K562 (cell line): ENCODE measurements at regions not wholly inside any gene's neighbourhood (a gene's known extent, or its start where the extent isn't known, plus 50 kb on each side); places are given as distances from the start of the nearest gene placed in this dataset.

ENCODE experiments used
- ATAC-seq: fragments of 200-7000 bp; cut with Tn5 transposase; 3 replicates; pipeline ENCODE4 v1.9.1; 2020; ENCODE audit warnings: moderate library complexity
- BruUV-seq: library from RNA; stranded (reverse); fragments of 400-500 nt; replicated peaks from 2 replicates; lab custom pipeline; 2021; lab: Mats Ljungman, UMichigan
- CTCF ChIA-PET: fragments of 300-600 bp; formaldehyde crosslinking; extraction: SDS; loops from one replicate; lab custom pipeline; 2021; ENCODE audit warnings: low intra/inter-chr PET ratio; lab: Yijun Ruan, JAX
- POLR2A ChIA-PET: fragments of 300-600, 350-650 bp; sonication (Branson Sonifier 250); formaldehyde crosslinking; extraction: SDS; loops from one replicate; lab custom pipeline; 2021; ENCODE audit warnings: antibody characterized with exemption, inconsistent platforms; lab: Yijun Ruan, JAX
- DNase-seq, 4 experiments: peaks; one replicate each; pipeline versions ENCODE4 v3.0.0 to v3.0.0-alpha.2; 2011 to 2018; ENCODE audit warnings: low spot score in 3 of 4, mixed read lengths in 3 of 4; ENCODE audit errors: extremely low read depth in 1 of 4
- FAIRE-seq: peaks from 2 replicates; lab custom pipeline; 2011; peaks lifted over from hg19 to GRCh38; lab: Jason Lieb, UNC
- H2AFZ ChIP-seq: 2 replicates; pipeline ENCODE4 v1.6.0; 2011; ENCODE audit warnings: low read depth, low read length, control low read depth, inconsistent platforms
- H3K27ac ChIP-seq: fragments of 200-600 bp; 3 replicates; pipeline ENCODE4 v1.8.0; 2011; ENCODE audit warnings: low read depth, mild to moderate bottlenecking, control low read depth, inconsistent platforms, low read length, moderate library complexity, mixed read lengths; ENCODE audit errors: extremely low read depth
- H3K27me3 ChIP-seq, 2 experiments: fragments of 300-600 bp in 1 of 2; 2 replicates in 1 of 2; 3 replicates in 1 of 2; pipeline versions ENCODE4 v1.6.0 to v1.8.0; 2011; ENCODE audit warnings: inconsistent platforms in 2 of 2, low read length in 2 of 2, mild to moderate bottlenecking in 1 of 2, mixed read lengths in 1 of 2, moderate library complexity in 1 of 2; ENCODE audit not compliant: control insufficient read depth in 2 of 2, insufficient read depth in 2 of 2
- H3K36me3 ChIP-seq: fragments of 300-600 bp; 3 replicates; pipeline ENCODE4 v1.8.0; 2011; ENCODE audit warnings: mild to moderate bottlenecking, low read length, inconsistent platforms; ENCODE audit not compliant: control insufficient read depth, insufficient read depth
- H3K4me1 ChIP-seq, 2 experiments: fragments of 200-600 bp in 1 of 2; replicated peaks in 1 of 2; 2 replicates in 1 of 2; 3 replicates in 1 of 2; pipeline versions ENCODE4 v1.5.1 to v1.8.0; 2011; ENCODE audit warnings: inconsistent platforms in 2 of 2, low read length in 2 of 2, mild to moderate bottlenecking in 1 of 2, mixed read lengths in 1 of 2, moderate library complexity in 1 of 2; ENCODE audit not compliant: control insufficient read depth in 2 of 2, insufficient read depth in 2 of 2
- H3K4me2 ChIP-seq: 2 replicates; pipeline ENCODE4 v1.6.1; 2011; ENCODE audit warnings: low read length, control low read depth, inconsistent platforms, mixed read lengths; ENCODE audit not compliant: insufficient read depth
- H3K4me3 ChIP-seq: fragments of 200-600 bp; sonication (generic), shearing (Covaris generic); 2 replicates; pipeline ENCODE4 v1.5.1; 2016; ENCODE audit warnings: control low read depth, inconsistent platforms
- H3K79me2 ChIP-seq: fragments of 200-600 bp; 3 replicates; pipeline ENCODE4 v1.8.0; 2011; ENCODE audit warnings: low read length, inconsistent platforms; ENCODE audit not compliant: control insufficient read depth, insufficient read depth
- H3K9ac ChIP-seq, 2 experiments: 2 replicates each; pipeline versions ENCODE4 v1.6.0 to v1.6.1; 2011; ENCODE audit warnings: low read depth in 2 of 2, low read length in 2 of 2, control low read depth in 1 of 2, inconsistent platforms in 1 of 2, mild to moderate bottlenecking in 1 of 2, mixed read lengths in 1 of 2; ENCODE audit not compliant: insufficient read depth in 1 of 2
- H3K9me1 ChIP-seq: one replicate; pipeline ENCODE4 v1.6.0; 2011; ENCODE audit warnings: inconsistent platforms, mild to moderate bottlenecking, low read length, moderate library complexity; ENCODE audit not compliant: control insufficient read depth, insufficient read depth
- H3K9me3 ChIP-seq: replicated peaks from 2 replicates; pipeline ENCODE4 v1.5.1; 2011; ENCODE audit warnings: low read depth, low read length, inconsistent platforms; ENCODE audit not compliant: control insufficient read depth, insufficient read depth
- H4K20me1 ChIP-seq: replicated peaks from 2 replicates; pipeline ENCODE4 v1.6.1; 2011; ENCODE audit warnings: low read length, inconsistent platforms, mixed read lengths; ENCODE audit not compliant: control insufficient read depth, insufficient read depth
- BACH1 ChIP-seq: fragments of 200-800 bp; sonication (Bioruptor generic); IDR thresholded peaks from 2 replicates; pipeline ENCODE4 v1.6.1; 2016; ENCODE audit warnings: missing genetic modification characterization, missing compliant biosample characterization
- CBX2 ChIP-seq: fragments of 200-600 bp; sonication (generic); IDR thresholded peaks from one replicate; pipeline ENCODE4 v1.6.1; 2012; ENCODE audit warnings: mild to moderate bottlenecking, low read length, inconsistent platforms; ENCODE audit not compliant: insufficient read depth, poor library complexity, severe bottlenecking
- CEBPG ChIP-seq, 3 experiments: fragments of 200-800 bp in 1 of 3; sonication (Bioruptor generic) in 1 of 3; sonication (generic) in 1 of 3; formaldehyde crosslinking in 1 of 3; IDR thresholded peaks in 2 of 3; conservative IDR thresholded peaks in 1 of 3; 2 replicates each; pipeline versions ENCODE4 v1.6.1 to v1.8.0; 2016 to 2022; ENCODE audit warnings: missing compliant biosample characterization in 2 of 3, missing genetic modification characterization in 2 of 3, mild to moderate bottlenecking in 1 of 3, missing genetic modification reagents in 1 of 3
- E2F5 ChIP-seq: sonication (generic); formaldehyde crosslinking; IDR thresholded peaks from 2 replicates; pipeline ENCODE4 v1.8.0; 2022; ENCODE audit warnings: mild to moderate bottlenecking, missing genetic modification reagents
- FOXO4 ChIP-seq: fragments of 450-650 bp; formaldehyde crosslinking; IDR thresholded peaks from 2 replicates; pipeline ENCODE4 v1.4.0; 2020; ENCODE audit warnings: mild to moderate bottlenecking, moderate library complexity
- IRF2 ChIP-seq: sonication (generic); formaldehyde crosslinking; IDR thresholded peaks from 2 replicates; pipeline ENCODE4 v1.8.1; 2022; ENCODE audit warnings: mild to moderate bottlenecking, missing genetic modification reagents
- IRF9 ChIP-seq: fragments of 450-650 bp; IDR thresholded peaks from 2 replicates; pipeline ENCODE4 v1.6.1; 2016; ENCODE audit warnings: missing biosample characterization, missing genetic modification characterization
- MEF2D ChIP-seq: conservative IDR thresholded peaks from 2 replicates; pipeline ENCODE4 v1.6.1; 2016; ENCODE audit warnings: low read depth, missing genetic modification characterization, missing compliant biosample characterization
- POLR2H ChIP-seq: IDR thresholded peaks from 2 replicates; pipeline ENCODE4 v1.6.1; 2016; ENCODE audit warnings: missing genetic modification characterization, low read depth, mild to moderate bottlenecking, control low read depth, missing compliant biosample characterization, moderate library complexity
- RBM14 ChIP-seq: fragments of 200-400 bp; formaldehyde crosslinking; IDR thresholded peaks from 2 replicates; pipeline ENCODE4 v1.6.1; 2018; ENCODE audit warnings: low read depth, mild to moderate bottlenecking, low read length, moderate library complexity, borderline replicate concordance; ENCODE audit not compliant: insufficient read depth
- SRF ChIP-seq, 2 experiments: fragments of 250-450, 450-650 bp in 1 of 2; sonication (Bioruptor Pico) in 1 of 2; sonication (generic) in 1 of 2; formaldehyde crosslinking; IDR thresholded peaks; 2 replicates each; pipeline versions ENCODE4 v1.5.0 to v1.5.1; 2020 to 2022; ENCODE audit warnings: mild to moderate bottlenecking in 1 of 2, missing genetic modification reagents in 1 of 2
- ZNF57 ChIP-seq: fragments of 450-650 bp; formaldehyde crosslinking; IDR thresholded peaks from 2 replicates; pipeline ENCODE4 v1.4.0; 2020; ENCODE audit warnings: mild to moderate bottlenecking, moderate library complexity
- ZNF586 ChIP-seq: fragments of 450-650 bp; formaldehyde crosslinking; conservative IDR thresholded peaks from 2 replicates; pipeline ENCODE4 v1.4.0; 2020; ENCODE audit warnings: mild to moderate bottlenecking, moderate library complexity
- ZNF696 ChIP-seq: fragments of 250-450 bp; sonication (Bioruptor Pico); conservative IDR thresholded peaks from 2 replicates; pipeline ENCODE4 v1.4.0; 2020; ENCODE audit warnings: mild to moderate bottlenecking, moderate library complexity
- WGBS: fragments of 100-300 bp; shearing (Covaris generic); methylation state at CpG from one replicate; pipeline ENCODE4 v1.1.6; 2016; ENCODE audit warnings: low coverage, mixed read lengths; ENCODE audit not compliant: insufficient coverage; ENCODE audit errors: missing lambda C conversion rate; 5-methylcytosine and 5-hydroxymethylcytosine counted together
- in situ Hi-C: fragments of 300-500 bp; cut with MboI; formaldehyde crosslinking; loops from 4 replicates; pipeline ENCODE4 v1.15.0; 2018; ENCODE audit warnings: inconsistent platforms, mixed read lengths
- intact Hi-C: fragments of 100-400 bp; cut with micrococcal nuclease; formaldehyde crosslinking; loops from 2 replicates; pipeline ENCODE4 v1.14.2; 2022

GRCh38 chr12:127145241-127145928 lies 1121.6 kb upstream of the TMEM132C start (continued):
- no peak for TF ChIP-seq IRF9 (tag)
- TF ChIP-seq CEBPG (CRISPR knock-in tag; IDR thresholded peaks at IDR 0.05): no peak
- 0 out of 4 replicates have a peak, but pooled peaks of 1 of the 2 experiments have one; percentile 13 for TF ChIP-seq CEBPG (tag; conservative IDR thresholded peaks at IDR 0.05 in 1 of 2, IDR thresholded peaks at IDR 0.05 in 1 of 2)
- no peak for TF ChIP-seq BACH1
- TF ChIP-seq CBX2: no peak
- TF ChIP-seq, all 486 proteins: peak for 3

GRCh38 chr12:127145929-127146789 lies 1120.8 kb upstream of the TMEM132C start:
- in situ Hi-C loops (no loop called here), intact Hi-C loops (loop anchor here (5.0 kb wide), 1 partner anchor 146 kb away; no protein-coding TSS in a partner anchor)
- CTCF ChIA-PET: interaction anchor here (1.1 kb wide), 1 partner anchor 38 kb away, joined by 5 read pairs; no protein-coding TSS in a partner anchor
- Histone ChIP-seq H3K27me3 (no peaks in the 10 kb centered on the region), H3K36me3 (peaks cover 58% of the 10 kb centered on the region), H2AFZ (peak overlapping the region; percentile 82), H3K4me2 (peak overlapping the region; percentile 90), H3K9ac (peak overlapping the region; percentile 91 to 98), H3K9me1 (no peaks in the 10 kb centered on the region), H3K4me1 (peaks cover 10 to 18% of the 10 kb centered on the region in 2 experiments; a peak in 4 of 5 replicates), H3K4me3 (peak overlapping the region; percentile 73), H3K9me3 (0 out of 2 replicates have a peak, but pooled peaks cover 4% of the 10 kb centered on the region), H3K79me2 (peaks cover 73% of the 10 kb centered on the region), H3K27ac (peak overlapping the region; percentile 95), H4K20me1 (no peaks in the 10 kb centered on the region)
- POLR2A ChIA-PET: interaction anchor here (0.6 to 1.1 kb wide), 3 partner anchors 67 to 106 kb away, joined by 3 to 4 read pairs (median 3); no protein-coding TSS in a partner anchor
- WGBS: 23% methylated on average over 46 of the region's 85 CpGs
- DNase-seq (peak; percentile 92 to 96 (median 94)), FAIRE-seq (peak; percentile 37), ATAC-seq (peak; percentile 90)
- BruUV-seq: TSS peak; percentile 62
- TF ChIP-seq ZNF57 (CRISPR knock-in tag): no peak
- no peak for TF ChIP-seq SRF (CRISPR knock-in tag; IDR thresholded peaks at IDR 0.05)
- TF ChIP-seq ZNF586 (CRISPR knock-in tag): no peak
- TF ChIP-seq ZNF696: no peak
- TF ChIP-seq POLR2H: no peak; the same call in 1 of the 2 replicates
- TF ChIP-seq E2F5 (CRISPR knock-in tag): no peak
- no peak for TF ChIP-seq IRF2 (CRISPR knock-in tag)
- TF ChIP-seq RBM14: no peak
- TF ChIP-seq MEF2D: no peak
- TF ChIP-seq FOXO4 (CRISPR knock-in tag): no peak
